Keratinocyte (primary cell): ENCODE measurements at regions not wholly inside any gene's neighbourhood (a gene's known extent, or its start where the extent isn't known, plus 50 kb on each side); places are given as distances from the start of the nearest gene placed in this dataset.

Experiments used
- CTCF ChIP-seq, 3 experiments: IDR thresholded peaks in 1 of 3; conservative IDR thresholded peaks in 1 of 3; optimal IDR thresholded peaks in 1 of 3; 2 replicates in 2 of 3; 3 replicates in 1 of 3; pipeline versions ENCODE3 to v1.5.1; 2011; ENCODE audit warnings: low read length in 3 of 3, mild to moderate bottlenecking in 3 of 3, moderate library complexity in 2 of 3, control low read depth in 1 of 3, inconsistent platforms in 1 of 3; ENCODE audit not compliant: insufficient read depth in 2 of 3; ENCODE audit errors: extremely low read depth in 1 of 3
- EZH2 ChIP-seq: IDR thresholded peaks from one replicate; pipeline ENCODE4 v1.6.1; 2012; ENCODE audit warnings: inconsistent platforms, mild to moderate bottlenecking, low read length, moderate library complexity

DNA sequence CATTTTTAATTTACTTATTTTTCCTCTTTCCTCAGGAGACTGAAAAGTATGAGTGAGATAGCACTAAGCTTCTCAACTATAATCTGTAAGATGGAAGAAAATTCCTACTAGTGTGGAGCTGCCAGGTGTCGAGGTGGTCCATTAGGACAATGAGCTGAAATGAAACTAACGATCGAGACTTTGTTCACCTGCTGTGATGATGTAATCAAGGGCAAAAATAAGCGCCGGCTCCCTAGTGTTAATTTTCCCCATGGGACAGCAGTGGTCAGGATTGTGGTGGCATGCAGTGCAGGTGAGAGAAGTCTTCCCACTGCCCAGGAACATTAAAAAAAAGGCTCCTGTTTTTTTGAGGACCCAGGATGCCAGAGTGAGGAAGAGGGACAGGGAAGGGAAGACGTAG, 859.1 kb upstream of the GCFC2 start:
- TF ChIP-seq CTCF (optimal IDR thresholded peaks at IDR 0.05 in 1 of 3, IDR thresholded peaks at IDR 0.05 in 1 of 3, conservative IDR thresholded peaks at IDR 0.05 in 1 of 3; ENCODE audit: extremely low read depth in 1 of 3, insufficient read depth in 2 of 3, low read length in 3 of 3) (no peak), EZH2 (no peak)
